ENCODE measurements at regions not wholly inside any gene's neighbourhood (a gene's known extent, or its start where the extent isn't known, plus 50 kb on each side); places are given as distances from the start of the nearest gene placed in this dataset.

- Histone ChIP-seq H3K9ac (ENCODE audit: low read length) (no peak overlapping the region), H4K20me1 (ENCODE audit: low read depth, low read length) (no peaks in the 10 kb centered on the region), H3K79me2 (ENCODE audit: insufficient read depth, low read length) (no peaks in the 10 kb centered on the region), H2AFZ (ENCODE audit: low read depth, low read length, severe bottlenecking) (no peak overlapping the region), H3K27me3 (ENCODE audit: low read length) (no peaks in the 10 kb centered on the region), H3K9me2 (replicated peaks; ENCODE audit: insufficient read depth, low read length) (no peaks in the 10 kb centered on the region), H3K27ac (ENCODE audit: low read depth, low read length) (no peak overlapping the region), H3K36me3 (ENCODE audit: low read length) (no peaks in the 10 kb centered on the region), H3K4me3 (ENCODE audit: insufficient read depth, low read length, poor library complexity, severe bottlenecking) (no peak overlapping the region), H3F3A (ENCODE audit: insufficient read depth) (no peaks in the 10 kb centered on the region), H3K9me3 (ENCODE audit: insufficient read depth, low read length) (no peaks in the 10 kb centered on the region), H3K4me2 (ENCODE audit: low read depth, low read length, poor library complexity, severe bottlenecking) (no peak overlapping the region)
- TF ChIP-seq EZH2phosphoT487 (conservative IDR thresholded peaks at IDR 0.05; ENCODE audit: low read length) (no peak), CTCF (IDR thresholded peaks at IDR 0.05; ENCODE audit: insufficient read depth, low read length, poor library complexity, severe bottlenecking) (no peak)
Observed at GRCh38 chr1:219434285-219434922, 178.5 kb downstream of the ZC3H11B start.

- H3K27me3 ChIP-seq (ENCODE audit: low read length), result no peaks in the 10 kb centered on the region
- H4K20me1 ChIP-seq (ENCODE audit: low read depth, low read length), result no peaks in the 10 kb centered on the region
- no peak overlapping the region for H3K27ac ChIP-seq (ENCODE audit: low read depth, low read length)
- H3K4me2 ChIP-seq (ENCODE audit: low read depth, low read length, poor library complexity, severe bottlenecking), result no peak overlapping the region
- no peak overlapping the region for H3K4me3 ChIP-seq (ENCODE audit: insufficient read depth, low read length, poor library complexity, severe bottlenecking)
- H3K79me2 ChIP-seq (ENCODE audit: insufficient read depth, low read length), result no peaks in the 10 kb centered on the region
- no peak overlapping the region for H2AFZ ChIP-seq (ENCODE audit: low read depth, low read length, severe bottlenecking)
- no peaks in the 10 kb centered on the region for H3K9me2 ChIP-seq (replicated peaks; ENCODE audit: insufficient read depth, low read length)
- H3F3A ChIP-seq (ENCODE audit: insufficient read depth), result no peaks in the 10 kb centered on the region
- TF ChIP-seq CTCF (IDR thresholded peaks at IDR 0.05; ENCODE audit: insufficient read depth, low read length, poor library complexity, severe bottlenecking), result no peak
- TF ChIP-seq EZH2phosphoT487 (conservative IDR thresholded peaks at IDR 0.05; ENCODE audit: low read length), result no peak
- no peaks in the 10 kb centered on the region for H3K9me3 ChIP-seq (ENCODE audit: insufficient read depth, low read length)
- no peak overlapping the region for H3K9ac ChIP-seq (ENCODE audit: low read length)
- no peaks in the 10 kb centered on the region for H3K36me3 ChIP-seq (ENCODE audit: low read length)
Observed at GRCh38 chr1:219433496-219434131, 179.3 kb downstream of the ZC3H11B start.

- H2AFZ ChIP-seq (ENCODE audit: low read depth, low read length, severe bottlenecking), result no peak overlapping the region
- H4K20me1 ChIP-seq (ENCODE audit: low read depth, low read length), result no peaks in the 10 kb centered on the region
- no peaks in the 10 kb centered on the region for H3K9me2 ChIP-seq (replicated peaks; ENCODE audit: insufficient read depth, low read length)
- H3K9me3 ChIP-seq (ENCODE audit: insufficient read depth, low read length), result no peaks in the 10 kb centered on the region
- H3K4me2 ChIP-seq (ENCODE audit: low read depth, low read length, poor library complexity, severe bottlenecking), result no peak overlapping the region
- H3K4me3 ChIP-seq (ENCODE audit: insufficient read depth, low read length, poor library complexity, severe bottlenecking), result no peak overlapping the region
- no peaks in the 10 kb centered on the region for H3K27me3 ChIP-seq (ENCODE audit: low read length)
- no peaks in the 10 kb centered on the region for H3K36me3 ChIP-seq (ENCODE audit: low read length)
- H3K27ac ChIP-seq (ENCODE audit: low read depth, low read length), result no peak overlapping the region
- TF ChIP-seq EZH2phosphoT487 (conservative IDR thresholded peaks at IDR 0.05; ENCODE audit: low read length), result no peak
- H3F3A ChIP-seq (ENCODE audit: insufficient read depth), result no peaks in the 10 kb centered on the region
- no peaks in the 10 kb centered on the region for H3K79me2 ChIP-seq (ENCODE audit: insufficient read depth, low read length)
- H3K9ac ChIP-seq (ENCODE audit: low read length), result no peak overlapping the region
Observed at GRCh38 chr1:219433001-219433400, 179.9 kb downstream of the ZC3H11B start.

- H3K4me3 ChIP-seq (ENCODE audit: insufficient read depth, low read length, poor library complexity, severe bottlenecking), result no peak overlapping the region
- no peaks in the 10 kb centered on the region for H3K27me3 ChIP-seq (ENCODE audit: low read length)
- H2AFZ ChIP-seq (ENCODE audit: low read depth, low read length, severe bottlenecking), result no peak overlapping the region
- H3K36me3 ChIP-seq (ENCODE audit: low read length), result no peaks in the 10 kb centered on the region
- no peaks in the 10 kb centered on the region for H3K9me3 ChIP-seq (ENCODE audit: insufficient read depth, low read length)
- H3K79me2 ChIP-seq (ENCODE audit: insufficient read depth, low read length), result no peaks in the 10 kb centered on the region
- H3K27ac ChIP-seq (ENCODE audit: low read depth, low read length), result no peak overlapping the region
- no peaks in the 10 kb centered on the region for H4K20me1 ChIP-seq (ENCODE audit: low read depth, low read length)
- no peaks in the 10 kb centered on the region for H3K9me2 ChIP-seq (replicated peaks; ENCODE audit: insufficient read depth, low read length)
- TF ChIP-seq EZH2phosphoT487 (conservative IDR thresholded peaks at IDR 0.05; ENCODE audit: low read length) (no peak), CTCF (IDR thresholded peaks at IDR 0.05; ENCODE audit: insufficient read depth, low read length, poor library complexity, severe bottlenecking) (no peak)
- H3K4me2 ChIP-seq (ENCODE audit: low read depth, low read length, poor library complexity, severe bottlenecking), result no peak overlapping the region
- no peak overlapping the region for H3K9ac ChIP-seq (ENCODE audit: low read length)
- H3F3A ChIP-seq (ENCODE audit: insufficient read depth), result no peaks in the 10 kb centered on the region
Observed at GRCh38 chr1:219432191-219432606, 180.7 kb downstream of the ZC3H11B start.
